Epidermal melanocyte (primary cell): ENCODE measurements at regions not wholly inside any gene's neighbourhood (a gene's known extent, or its start where the extent isn't known, plus 50 kb on each side); places are given as distances from the start of the nearest gene placed in this dataset.
"Not testable (repeated sequence)": the region's sequence is repeated elsewhere in the genome, so short reads cannot be mapped to it uniquely, and the experiment has no call there.

Experiments used
- DNase-seq: peaks from one replicate; pipeline ENCODE4 v3.0.0; 2011; ENCODE audit warnings: low spot score; ENCODE audit not compliant: insufficient read length

DNA sequence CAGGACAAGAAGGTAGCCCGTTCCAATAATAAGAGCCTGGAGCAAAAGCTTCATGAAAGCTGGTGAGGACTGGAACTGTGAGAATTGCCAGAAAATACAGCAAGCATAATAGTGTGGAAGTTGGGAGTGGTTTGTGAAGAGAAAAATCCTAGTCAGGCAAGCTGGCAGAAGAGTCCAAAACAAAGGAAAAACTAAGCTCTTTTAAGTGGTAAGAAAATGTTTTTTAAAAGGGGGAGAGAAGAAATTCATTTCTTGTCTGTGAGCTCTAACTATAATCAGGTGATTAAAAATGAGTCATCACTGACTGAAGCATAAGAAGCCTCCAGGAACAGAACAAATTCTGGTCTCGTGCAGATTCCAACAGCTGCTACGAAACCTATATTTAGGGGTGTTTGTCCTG, 102.6 kb downstream of the CAAP1 start:
- DNase-seq: no peak

DNA sequence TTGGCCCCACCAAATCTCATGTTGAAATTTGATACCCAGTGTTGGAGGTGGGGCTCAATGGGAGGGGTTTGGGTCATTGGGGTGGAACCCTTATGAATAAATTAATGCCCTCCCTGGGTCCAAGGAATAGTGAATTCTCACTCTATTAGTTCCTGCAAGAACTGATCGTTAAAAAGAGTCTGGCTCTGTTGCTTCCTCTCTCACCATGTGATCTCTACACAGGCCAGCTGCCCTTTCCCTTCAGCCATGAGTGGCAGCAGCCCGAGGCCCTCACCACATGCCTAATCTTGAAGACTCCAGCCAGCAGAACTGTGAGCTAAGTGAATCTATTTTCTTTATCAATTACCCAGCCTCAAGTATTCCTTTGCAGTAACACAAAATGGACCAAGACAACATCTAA, 106.0 kb downstream of the CAAP1 start:
- DNase-seq: no peak

DNA sequence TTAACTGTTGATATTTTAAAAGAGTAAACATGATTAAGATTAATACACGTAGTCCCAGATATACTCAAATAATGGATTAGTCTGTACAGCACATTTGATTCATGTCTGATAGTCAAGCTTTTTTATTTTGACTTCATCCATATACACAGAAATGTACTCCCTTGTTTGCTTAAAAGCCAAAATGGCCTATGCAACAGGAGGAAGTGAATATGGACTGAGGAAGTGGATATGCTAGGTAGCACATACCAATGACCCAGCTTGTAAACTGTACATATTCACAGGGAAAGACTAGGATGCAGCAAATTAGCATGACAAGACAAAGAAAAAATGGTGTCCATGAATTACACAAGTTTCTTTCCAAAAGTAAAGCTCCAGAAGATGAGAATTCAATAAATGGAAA, 109.7 kb downstream of the CAAP1 start:
- no peak for DNase-seq

DNA sequence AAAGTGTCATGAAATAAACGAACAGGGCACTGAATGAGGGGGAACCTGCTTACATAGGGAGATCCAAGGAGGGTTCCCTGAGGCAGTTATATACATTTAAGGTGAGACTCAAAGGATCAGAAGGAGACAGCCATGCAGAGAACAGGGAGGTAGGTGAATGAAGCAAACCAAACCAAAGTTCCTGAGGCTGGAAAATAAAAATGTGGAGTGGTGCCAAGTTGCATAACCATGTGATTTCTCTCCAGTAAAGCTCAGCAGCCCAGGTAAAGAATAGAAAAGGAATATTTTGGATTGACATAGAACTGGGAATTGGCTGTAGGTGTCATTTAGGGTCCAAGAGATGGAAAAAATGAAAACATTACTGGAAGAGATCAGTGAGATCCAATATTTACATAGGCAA, 110.7 kb downstream of the CAAP1 start:
- DNase-seq: no peak

DNA sequence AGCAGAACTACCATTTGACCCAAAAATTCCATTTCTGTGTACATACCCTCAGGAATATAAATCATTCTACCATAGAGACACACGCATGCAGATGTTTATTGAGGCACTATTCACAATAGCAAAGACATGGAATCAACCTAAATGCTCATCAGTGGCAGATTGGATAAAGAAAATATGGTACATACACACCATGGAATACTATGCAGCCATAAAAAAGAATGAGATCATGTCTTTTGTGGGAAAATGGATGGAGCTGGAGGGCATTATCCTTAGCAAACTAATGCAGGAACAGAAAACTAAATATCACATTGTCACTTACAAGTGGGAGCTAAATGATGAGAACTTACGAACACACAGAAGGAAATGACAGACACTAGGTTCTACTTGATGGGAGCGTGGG, 112.3 kb downstream of the CAAP1 start:
- DNase-seq: not testable (repeated sequence)

DNA sequence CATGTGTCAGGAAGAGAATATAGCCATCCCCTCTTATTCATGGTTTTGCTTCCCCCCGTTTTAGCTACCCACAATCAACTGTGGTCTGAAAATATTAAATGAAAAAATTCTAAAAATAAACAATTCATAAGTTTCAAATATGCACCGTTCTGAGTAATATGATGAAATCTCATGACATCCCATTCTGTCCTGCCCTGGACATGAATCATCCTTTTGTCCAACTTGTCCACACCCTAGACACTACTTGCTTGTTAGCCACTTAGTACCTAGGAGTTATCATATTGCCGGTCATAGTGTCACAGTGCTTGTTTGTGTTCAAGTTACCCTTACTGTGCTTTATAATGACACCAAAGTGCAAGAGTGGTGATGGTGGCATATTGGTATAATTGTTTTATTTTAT, 113.5 kb downstream of the CAAP1 start:
- DNase-seq: no peak

DNA sequence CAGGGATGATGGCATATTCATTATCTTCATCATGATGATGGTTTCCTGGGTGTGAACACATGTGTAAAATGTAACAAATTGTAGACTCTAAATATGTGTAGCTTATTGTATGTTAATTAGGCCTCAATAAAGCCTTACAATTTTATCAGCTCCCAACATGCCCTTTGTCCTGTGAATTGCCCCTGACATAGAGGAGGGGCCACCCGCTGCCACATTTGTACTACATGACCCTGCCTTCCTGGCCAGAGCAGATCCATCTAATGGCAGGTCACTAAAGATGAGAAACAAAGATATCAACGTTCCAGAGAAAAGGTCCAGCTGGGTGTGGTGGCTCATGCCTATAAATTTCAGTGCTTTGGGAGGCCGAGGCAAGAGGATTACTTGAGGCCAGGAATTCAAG, 117.2 kb downstream of the CAAP1 start:
- no peak for DNase-seq

DNA sequence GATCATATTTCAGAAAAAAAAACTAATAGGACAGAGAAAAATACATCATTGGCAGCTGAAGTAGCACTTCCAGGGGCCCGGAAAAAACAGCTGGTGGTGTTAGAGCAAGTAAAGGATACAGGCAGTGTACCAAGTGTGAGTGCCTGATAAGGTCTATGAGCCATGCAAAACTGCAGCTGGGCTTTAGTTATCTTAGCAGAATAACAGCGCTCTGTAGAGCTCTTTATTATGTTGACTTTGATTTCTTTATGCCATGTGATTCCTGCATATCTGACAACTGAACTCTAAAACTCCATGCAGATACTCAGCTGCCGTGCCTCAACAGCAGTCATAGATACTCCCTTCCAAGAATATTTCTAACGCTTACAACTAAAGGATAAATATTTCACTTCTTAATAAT, 119.5 kb downstream of the CAAP1 start:
- DNase-seq: no peak

DNA sequence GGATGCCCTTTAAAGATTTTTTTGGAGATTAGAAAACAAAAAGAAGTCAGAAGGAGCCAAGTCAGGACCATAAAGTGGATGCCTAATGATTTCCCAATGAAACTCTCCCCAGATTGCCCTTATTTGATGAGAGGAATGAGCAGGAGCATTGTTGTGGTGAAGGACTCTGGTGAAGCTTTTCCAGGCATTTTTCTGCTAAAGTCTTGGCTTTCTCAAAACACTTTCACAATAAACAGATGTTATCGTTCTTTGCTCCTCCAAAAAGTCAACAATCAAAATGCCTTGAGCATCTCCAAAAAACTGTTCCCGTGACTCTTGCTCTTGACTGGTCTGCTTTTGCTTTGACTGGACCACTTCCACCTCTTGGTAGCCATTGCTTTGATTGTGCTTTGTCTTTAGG, 121.8 kb downstream of the CAAP1 start:
- DNase-seq: no peak

DNA sequence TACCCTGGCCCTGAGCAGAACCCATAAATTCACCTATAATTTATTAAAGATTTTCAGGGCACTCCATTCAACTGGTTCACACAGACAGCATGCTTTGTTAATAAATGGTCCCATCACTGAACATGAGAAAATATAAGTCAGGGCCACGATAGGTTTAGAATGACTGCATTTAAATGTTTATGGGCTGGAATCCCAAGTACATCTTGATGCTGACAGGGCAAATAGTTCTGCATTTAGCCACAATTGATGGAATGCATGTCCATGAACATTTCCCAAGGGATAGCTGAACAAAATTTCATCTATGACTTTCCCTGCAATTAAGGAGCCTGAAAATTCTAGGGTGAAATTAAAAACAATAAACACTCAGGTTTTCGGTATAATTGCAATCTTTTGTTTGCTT, 124.5 kb downstream of the CAAP1 start:
- no peak for DNase-seq

DNA sequence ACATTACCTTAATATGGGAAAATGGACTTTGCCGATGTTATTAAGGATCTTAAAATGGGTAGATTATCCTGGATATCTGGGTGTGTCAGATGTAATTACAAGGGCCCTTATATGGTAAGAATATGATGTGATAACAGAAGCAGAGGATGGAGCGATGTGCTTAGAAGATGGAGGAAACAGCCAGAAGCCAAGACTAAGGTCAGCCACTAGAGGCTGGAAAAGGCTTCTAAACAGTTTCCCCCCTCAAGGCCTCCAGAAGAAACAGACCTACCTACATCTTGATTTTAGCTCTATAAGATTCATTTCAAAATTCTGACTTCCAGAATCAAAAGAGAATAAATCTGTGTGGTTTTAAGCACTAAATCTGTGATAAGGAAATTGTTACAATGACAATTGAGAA, 131.9 kb downstream of the CAAP1 start:
- no peak for DNase-seq

DNA sequence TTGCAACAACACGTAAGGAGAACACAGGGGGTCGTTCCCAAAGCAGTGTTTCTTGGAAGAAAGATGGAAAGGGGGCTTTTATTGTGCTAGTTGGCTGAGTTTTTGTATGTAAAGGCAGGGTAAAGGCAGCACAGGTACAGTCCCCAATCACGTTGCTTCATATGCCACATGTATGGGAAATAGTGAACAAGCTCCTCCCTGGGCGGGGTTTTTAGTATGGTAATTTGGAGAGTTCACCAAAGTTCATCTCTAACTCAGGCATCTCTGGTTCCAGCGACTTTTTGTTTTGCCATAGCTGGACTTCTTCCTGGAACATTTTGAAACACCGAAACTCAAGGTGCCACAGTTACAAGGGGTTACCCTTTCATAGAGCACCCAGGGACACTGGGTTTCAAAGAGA, 133.9 kb downstream of the CAAP1 start:
- DNase-seq: no peak

DNA sequence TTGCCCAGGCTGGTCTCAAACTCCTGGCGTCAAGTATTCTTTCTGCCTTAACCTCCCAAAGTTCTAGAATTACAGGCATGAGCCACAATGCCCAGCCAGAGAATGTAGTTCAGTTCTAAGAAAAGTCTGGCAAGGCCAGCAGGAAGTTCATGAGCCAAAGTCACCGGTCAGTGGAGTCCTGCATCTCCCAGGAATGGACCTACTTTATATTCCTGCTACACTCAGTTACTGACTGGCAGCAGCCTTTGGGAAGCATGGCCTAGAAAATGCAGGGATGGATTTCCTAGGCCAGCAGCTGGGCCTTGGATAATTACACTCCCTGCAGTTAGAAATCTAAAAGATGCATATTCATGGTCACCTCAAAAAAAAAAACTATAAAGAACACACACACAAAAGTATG, 135.7 kb downstream of the CAAP1 start:
- no peak for DNase-seq

DNA sequence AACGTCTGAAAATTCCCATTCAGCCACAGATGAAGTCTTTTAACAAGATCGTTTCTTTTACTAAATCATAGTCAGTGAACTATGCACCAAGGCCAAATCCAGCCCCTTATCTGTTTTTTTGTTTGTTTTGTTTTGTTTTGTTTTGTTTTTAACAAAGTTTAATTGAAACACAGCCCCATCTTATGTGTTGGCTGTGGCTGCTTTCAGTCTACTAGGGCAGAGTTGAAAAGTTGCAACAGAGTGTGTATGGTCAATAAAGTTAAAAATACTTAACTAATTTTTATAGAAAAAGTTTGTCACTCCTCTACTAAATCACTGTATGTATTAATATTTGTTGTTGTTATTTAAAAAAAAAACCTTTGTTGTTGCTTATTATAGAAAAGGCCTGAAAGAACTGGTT, 137.1 kb downstream of the CAAP1 start:
- DNase-seq: no peak

DNA sequence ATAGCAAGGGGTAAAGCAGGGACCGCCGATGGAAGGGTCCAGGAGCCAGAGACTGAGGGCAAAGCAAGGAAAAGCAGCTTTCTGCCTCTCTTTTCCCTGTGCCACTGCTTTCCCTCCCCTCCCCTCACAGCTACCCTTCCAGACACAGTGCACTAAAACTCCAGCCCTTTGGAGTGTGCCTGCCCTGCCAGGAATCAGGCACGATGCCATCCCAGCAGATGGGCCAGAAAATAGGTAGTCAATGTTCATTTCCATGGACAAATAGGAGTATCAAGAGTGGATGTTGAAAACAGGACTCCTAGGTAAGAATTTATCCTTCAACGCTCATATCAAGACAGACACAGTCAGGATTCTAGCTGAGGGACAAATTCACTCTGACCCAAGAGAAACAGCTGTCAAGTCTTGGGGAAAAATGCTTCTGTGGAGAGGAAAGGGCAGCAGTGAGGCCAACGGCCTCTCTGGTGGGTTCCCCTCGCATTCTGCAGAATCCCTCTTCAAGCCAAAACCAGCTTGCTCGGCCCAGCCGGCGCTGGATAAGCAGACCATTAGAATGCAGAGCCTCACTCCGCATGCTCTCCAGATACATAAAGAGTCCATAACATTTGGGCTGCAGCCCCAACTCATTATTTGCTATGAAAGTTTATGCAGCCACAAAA, 138.0 kb downstream of the CAAP1 start:
- DNase-seq: no peak

DNA sequence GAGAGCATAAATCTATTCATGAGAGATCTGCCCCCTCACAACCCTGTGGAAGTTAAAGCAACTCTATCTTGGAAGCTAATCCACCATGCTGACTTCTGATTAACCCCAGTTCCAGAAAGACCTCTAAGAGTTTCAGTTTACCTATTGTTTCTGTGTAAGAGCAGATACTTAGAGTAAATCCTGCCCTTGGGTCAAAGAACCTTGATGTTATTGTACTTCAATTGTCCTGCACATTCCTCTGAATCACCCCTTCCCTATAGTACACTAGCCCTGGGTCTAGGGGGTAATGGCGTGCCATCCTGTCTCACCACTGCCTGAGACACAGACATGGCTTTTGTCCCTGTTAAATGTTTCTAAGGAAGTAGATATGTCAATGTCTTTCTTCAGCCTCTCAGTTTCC, 138.6 kb downstream of the CAAP1 start:
- DNase-seq: no peak

DNA sequence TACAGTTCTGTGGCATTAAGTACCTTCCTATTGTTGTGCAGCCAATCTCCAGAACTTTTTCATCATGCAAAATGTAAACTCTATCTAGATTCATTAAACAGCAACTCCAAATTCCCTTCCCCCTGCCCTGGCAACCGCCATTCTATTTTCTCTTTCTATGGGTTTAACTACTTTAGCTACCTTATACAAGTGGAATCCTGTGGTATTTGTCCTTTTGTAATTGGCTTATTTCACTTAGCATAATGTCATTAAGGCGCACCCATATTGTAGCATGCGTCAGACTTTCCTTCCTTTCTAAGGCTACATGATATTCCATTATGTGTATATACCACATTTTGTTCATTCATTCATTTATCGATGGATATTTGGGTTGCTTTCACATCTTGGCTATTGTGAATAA, 142.4 kb downstream of the CAAP1 start:
- DNase-seq: no peak

DNA sequence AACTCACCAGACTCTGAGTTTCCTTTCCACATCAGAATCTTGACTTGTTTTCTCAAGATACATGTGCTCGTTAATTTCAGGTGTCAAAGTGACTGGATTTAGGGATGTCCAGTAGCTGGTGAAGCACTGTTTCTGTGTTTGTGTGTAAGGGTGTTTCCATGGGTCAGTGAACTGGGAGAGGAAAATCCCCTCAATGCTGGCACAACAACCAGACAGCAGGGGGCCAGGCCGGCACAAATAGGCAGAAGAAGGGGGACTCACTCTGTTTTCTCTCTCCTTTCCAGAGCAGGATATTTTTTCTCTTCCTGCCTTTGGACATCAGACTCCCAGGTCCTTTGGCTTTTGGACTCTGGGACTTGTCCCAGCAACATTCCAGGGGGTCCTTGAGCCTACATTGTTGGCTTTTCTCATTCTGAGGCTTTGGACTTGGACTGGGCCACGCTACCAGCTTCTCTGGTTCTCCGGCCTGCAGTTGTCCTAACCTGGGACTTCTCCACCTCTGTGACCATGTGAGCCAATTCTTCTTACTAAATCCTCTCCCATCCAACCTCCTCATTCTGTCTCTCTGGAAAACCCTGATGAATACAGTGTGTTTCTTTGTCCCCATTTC, 144.0 kb downstream of the CAAP1 start:
- no peak for DNase-seq

DNA sequence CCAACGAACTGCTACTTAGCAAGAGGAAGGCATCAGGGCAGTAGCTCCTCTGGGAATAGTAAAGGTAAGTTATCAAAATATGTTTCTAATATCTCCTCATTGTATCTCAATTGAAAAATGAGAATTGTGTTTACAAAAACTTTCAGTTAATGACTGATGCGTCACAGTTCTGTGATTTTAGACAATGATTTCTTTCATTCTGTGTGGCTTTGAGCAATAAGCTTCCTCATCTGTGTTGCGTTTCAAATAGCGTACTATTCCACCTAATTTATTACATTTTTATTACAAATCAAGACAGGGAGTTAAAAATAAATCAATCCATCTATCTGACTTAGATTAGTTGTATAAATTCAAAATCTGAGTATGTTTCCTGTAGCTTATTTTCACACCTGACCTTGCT, 145.0 kb downstream of the CAAP1 start:
- no peak for DNase-seq

DNA sequence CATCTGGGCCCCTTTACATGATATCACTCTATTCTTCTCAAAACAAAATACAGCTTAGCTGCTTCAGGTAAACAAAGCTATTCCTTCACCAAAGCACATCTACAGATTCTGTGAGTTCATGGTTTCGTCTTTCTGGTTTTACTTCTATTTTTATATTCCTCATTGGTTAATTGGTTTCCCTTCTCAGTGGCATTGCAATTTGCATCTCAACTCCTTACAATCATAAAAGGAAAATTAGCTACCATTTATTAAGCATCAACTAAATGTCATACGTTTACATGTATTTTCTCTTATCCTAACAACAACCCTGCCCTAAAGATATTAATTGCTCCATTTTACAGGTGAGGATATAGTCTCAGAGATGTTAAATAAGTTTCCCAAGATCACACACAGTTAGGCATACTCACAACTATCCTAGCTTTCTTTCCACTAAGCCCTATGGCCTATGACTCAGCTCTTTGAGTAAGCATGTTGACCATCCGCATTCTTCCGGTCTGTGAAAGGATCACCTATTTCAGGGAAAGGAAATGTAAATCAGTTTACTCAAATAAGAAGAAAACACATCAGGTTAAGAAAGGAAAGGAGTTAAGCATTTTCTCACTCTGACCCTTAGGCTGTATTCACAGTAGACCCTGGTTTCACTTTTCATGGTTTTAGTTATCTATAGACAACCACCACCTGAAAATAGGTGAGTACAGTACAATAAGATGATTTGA, 146.1 kb downstream of the CAAP1 start:
- no peak for DNase-seq

DNA sequence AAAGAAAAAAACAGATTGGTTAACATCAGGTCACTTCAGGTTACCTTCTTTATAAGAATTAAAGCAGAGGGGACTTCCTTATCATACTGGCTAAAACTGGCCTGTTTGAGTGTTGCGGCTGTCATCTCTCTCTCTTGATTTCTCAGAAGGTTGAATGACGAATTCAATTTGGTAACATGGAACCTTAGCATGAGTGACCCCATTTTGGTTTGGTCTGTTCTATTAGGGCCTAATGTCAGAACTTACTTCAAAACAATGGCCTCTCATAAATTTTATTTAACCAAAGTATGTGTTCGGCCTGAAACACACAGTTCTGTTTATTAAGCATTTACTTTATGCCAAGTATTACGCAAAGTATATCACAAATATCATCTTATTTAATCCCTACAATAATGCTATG, 147.5 kb downstream of the CAAP1 start:
- DNase-seq: no peak

DNA sequence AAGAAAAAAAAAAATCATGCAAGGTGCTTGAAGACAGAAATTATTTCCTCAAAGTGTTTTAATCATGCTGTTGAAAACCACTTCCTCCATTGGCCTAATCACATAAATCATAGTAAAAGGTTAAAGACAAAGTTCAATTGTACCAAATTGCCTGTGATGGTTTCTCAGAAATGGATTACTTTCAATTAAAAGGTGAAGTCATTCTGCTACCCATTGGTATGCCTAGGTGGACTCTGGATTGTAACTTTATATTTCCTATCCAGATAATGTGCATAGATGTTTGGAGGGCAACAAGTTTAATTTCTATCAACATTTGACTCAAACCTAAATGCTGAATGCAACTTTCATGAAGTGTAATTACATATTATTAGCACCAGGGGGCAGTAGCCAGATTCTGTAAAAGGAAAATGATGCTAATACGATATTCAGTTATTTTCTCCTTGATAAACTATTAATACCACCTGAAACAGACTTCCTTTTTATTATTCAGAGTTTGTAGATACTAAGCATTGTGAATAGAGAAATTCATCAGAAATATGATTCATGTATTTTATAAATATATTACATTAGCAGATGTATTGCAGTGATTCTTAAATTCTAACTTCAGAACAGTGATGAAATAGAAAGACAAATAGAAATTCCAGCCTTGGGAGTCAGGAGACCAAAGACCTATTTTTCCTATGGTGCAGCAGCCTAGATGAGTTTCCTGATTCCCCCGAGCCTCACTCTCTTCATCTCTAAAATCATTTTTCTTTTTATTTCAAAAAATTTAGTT, 148.2 kb downstream of the CAAP1 start:
- no peak for DNase-seq
